SK-N-SH treated with all-trans-retinoic acid at 6 μM for 48 hours (cell line): ENCODE measurements at regions not wholly inside any gene's neighbourhood (a gene's known extent, or its start where the extent isn't known, plus 50 kb on each side); places are given as distances from the start of the nearest gene placed in this dataset.

ENCODE experiments used
- ATAC-seq: fragments of 200-7000 bp; cut with Tn5 transposase; 3 replicates; pipeline ENCODE4 v1.9.1; 2020; ENCODE audit warnings: mild to moderate bottlenecking, moderate library complexity
- ARNTL ChIP-seq: fragments of 450-650 bp; formaldehyde crosslinking; IDR thresholded peaks from 2 replicates; pipeline ENCODE4 v1.5.0; 2020; ENCODE audit warnings: low read depth, mild to moderate bottlenecking, moderate library complexity, borderline replicate concordance
- BACH2 ChIP-seq: fragments of 250-450 bp; sonication (Bioruptor Pico); IDR thresholded peaks from 2 replicates; pipeline ENCODE4 v1.9.0; 2021; ENCODE audit warnings: mild to moderate bottlenecking, borderline replicate concordance
- CSDC2 ChIP-seq: fragments of 250-450 bp; sonication (Bioruptor Pico); IDR thresholded peaks from 2 replicates; pipeline ENCODE4 v1.5.0; 2020; ENCODE audit warnings: mild to moderate bottlenecking, moderate library complexity
- ESRRG ChIP-seq: fragments of 250-450 bp; sonication (Bioruptor Pico); IDR thresholded peaks from 2 replicates; pipeline ENCODE4 v1.6.1; 2021; ENCODE audit warnings: mild to moderate bottlenecking
- GLIS3 ChIP-seq: fragments of 250-450 bp; sonication (Bioruptor Pico); IDR thresholded peaks from 2 replicates; pipeline ENCODE4 v1.5.0; 2020; ENCODE audit warnings: mild to moderate bottlenecking, moderate library complexity
- OSR1 ChIP-seq: fragments of 250-450 bp; sonication (Bioruptor Pico); IDR thresholded peaks from 2 replicates; pipeline ENCODE4 v1.8.0; 2022; ENCODE audit warnings: moderate library complexity, mild to moderate bottlenecking, inconsistent platforms
- PATZ1 ChIP-seq: fragments of 250-450 bp; sonication (Bioruptor Pico); IDR thresholded peaks from 2 replicates; pipeline ENCODE4 v1.8.0; 2020; ENCODE audit warnings: mild to moderate bottlenecking, moderate library complexity, borderline replicate concordance
- POU6F1 ChIP-seq: fragments of 250-450 bp; sonication (Bioruptor Pico); IDR thresholded peaks from 2 replicates; pipeline ENCODE4 v1.8.0; 2021; ENCODE audit warnings: low read depth, mild to moderate bottlenecking, moderate library complexity, borderline replicate concordance
- PPARA ChIP-seq: fragments of 250-450 bp; sonication (Bioruptor Pico); IDR thresholded peaks from 2 replicates; pipeline ENCODE4 v1.5.0; 2020; ENCODE audit warnings: mild to moderate bottlenecking, borderline replicate concordance
- RARB ChIP-seq: fragments of 250-450 bp; sonication (Bioruptor Pico); IDR thresholded peaks from 2 replicates; pipeline ENCODE4 v1.8.0; 2021; ENCODE audit warnings: mild to moderate bottlenecking, moderate library complexity
- SNAI2 ChIP-seq: fragments of 250-450 bp; sonication (Bioruptor Pico); IDR thresholded peaks from 2 replicates; pipeline ENCODE4 v1.5.0; 2020; ENCODE audit warnings: mild to moderate bottlenecking, moderate library complexity
- TCF4 ChIP-seq: fragments of 250-450 bp; sonication (Bioruptor Pico); IDR thresholded peaks from 2 replicates; pipeline ENCODE4 v1.8.0; 2021; ENCODE audit warnings: mild to moderate bottlenecking, moderate library complexity, borderline replicate concordance
- TSHZ2 ChIP-seq: fragments of 250-450 bp; sonication (Bioruptor Pico); IDR thresholded peaks from 2 replicates; pipeline ENCODE4 v1.5.0; 2020; ENCODE audit warnings: mild to moderate bottlenecking, moderate library complexity
- ZC3H10 ChIP-seq: fragments of 250-450 bp; sonication (Bioruptor Pico); IDR thresholded peaks from 2 replicates; pipeline ENCODE4 v1.5.1; 2021; ENCODE audit warnings: mild to moderate bottlenecking, moderate library complexity
- ZFP3 ChIP-seq: fragments of 250-450 bp; sonication (Bioruptor Pico); IDR thresholded peaks from 2 replicates; pipeline ENCODE4 v1.5.0; 2020; ENCODE audit warnings: mild to moderate bottlenecking, moderate library complexity
- ZFP30 ChIP-seq: fragments of 450-650 bp; formaldehyde crosslinking; IDR thresholded peaks from 2 replicates; pipeline ENCODE4 v1.5.0; 2022; ENCODE audit warnings: mild to moderate bottlenecking, moderate library complexity
- ZNF565 ChIP-seq: fragments of 450-650 bp; formaldehyde crosslinking; conservative IDR thresholded peaks from 2 replicates; pipeline ENCODE4 v1.5.0; 2020; ENCODE audit warnings: low read depth, mild to moderate bottlenecking, moderate library complexity
- ZNF8 ChIP-seq: fragments of 450-650 bp; formaldehyde crosslinking; IDR thresholded peaks from 2 replicates; pipeline ENCODE4 v1.5.0; 2020; ENCODE audit warnings: mild to moderate bottlenecking, moderate library complexity

- TF ChIP-seq BACH2 (no peak), CSDC2 (no peak), TCF4 (CRISPR knock-in tag) (no peak), PPARA (no peak), SNAI2 (CRISPR knock-in tag) (no peak), ZFP3 (CRISPR knock-in tag) (no peak), GLIS3 (CRISPR knock-in tag) (no peak), TSHZ2 (CRISPR knock-in tag) (no peak), OSR1 (CRISPR knock-in tag) (no peak), ZNF565 (CRISPR knock-in tag) (no peak), RARB (CRISPR knock-in tag) (no peak), ZC3H10 (no peak), ARNTL (CRISPR knock-in tag) (no peak), ESRRG (CRISPR knock-in tag) (no peak), ZNF8 (CRISPR knock-in tag) (no peak), POU6F1 (no peak)
Observed at GRCh38 chr4:29521281-29521680, 1198.9 kb upstream of the PCDH7 start.

GRCh38 chr4:29536745-29537144, 1183.4 kb upstream of the PCDH7 start:
- no peak for ATAC-seq

More at GRCh38 chr4:29521281-29521680, 1198.9 kb upstream of the PCDH7 start:
- no peak for ATAC-seq

More at GRCh38 chr4:29536745-29537144, 1183.4 kb upstream of the PCDH7 start:
- no peak for TF ChIP-seq ESRRG (CRISPR knock-in tag)
- TF ChIP-seq PATZ1 (CRISPR knock-in tag): no peak
- no peak for TF ChIP-seq CSDC2
- no peak for TF ChIP-seq PPARA
- no peak for TF ChIP-seq POU6F1
- TF ChIP-seq ZNF565 (CRISPR knock-in tag): no peak
- TF ChIP-seq ZFP30 (CRISPR knock-in tag): no peak
- no peak for TF ChIP-seq SNAI2 (CRISPR knock-in tag)
- no peak for TF ChIP-seq TCF4 (CRISPR knock-in tag)
